Esophagus squamous epithelium (tissue), 4 donors: ENCODE measurements at regions not wholly inside any gene's neighbourhood (a gene's known extent, or its start where the extent isn't known, plus 50 kb on each side); places are given as distances from the start of the nearest gene placed in this dataset.

Source experiments
- CTCF ChIP-seq, 6 experiments: fragments of 450-650 bp in 4 of 6; fragments of 200-600 bp in 2 of 6; sonication (generic) in 2 of 6; IDR thresholded peaks; one replicate each; pipeline ENCODE4 v1.5.1; 2016 to 2019; ENCODE audit warnings: antibody characterized with exemption in 6 of 6, mild to moderate bottlenecking in 4 of 6, moderate library complexity in 4 of 6
- POLR2A ChIP-seq, 4 donors: fragments of 450-650 bp; IDR thresholded peaks; one replicate each; pipeline ENCODE4 v1.6.1; 2017; ENCODE audit warnings: antibody characterized with exemption in 4 of 4, mild to moderate bottlenecking in 4 of 4, moderate library complexity in 3 of 4

GRCh38 chr6:25041485-25042035 is 105.8 kb upstream of the RIPOR2 start:
- TF ChIP-seq POLR2A (IDR thresholded peaks at IDR 0.05) (no peak), CTCF (IDR thresholded peaks at IDR 0.05) (no peak)
